AG04450 (cell line): ENCODE measurements at regions not wholly inside any gene's neighbourhood (a gene's known extent, or its start where the extent isn't known, plus 50 kb on each side); places are given as distances from the start of the nearest gene placed in this dataset.

ENCODE experiments used
- CTCF ChIA-PET: fragments of 300-600, 350-600 bp; formaldehyde crosslinking; extraction: SDS; loops from one replicate; lab custom pipeline; 2022; ENCODE audit warnings: antibody characterized with exemption, inconsistent platforms; lab: Charles Lee
- POLR2A ChIA-PET: fragments of 350-600 bp; formaldehyde crosslinking; extraction: SDS; loops from one replicate; lab custom pipeline; 2021; ENCODE audit warnings: antibody characterized with exemption, inconsistent platforms; lab: Yijun Ruan, JAX
- DNase-seq: peaks from one replicate; pipeline ENCODE4 v3.0.0-alpha.2; 2011; ENCODE audit warnings: low read depth, low spot score
- H3K27ac ChIP-seq: one replicate; pipeline ENCODE4 v1.5.1; 2012; ENCODE audit warnings: low read depth, low read length, control low read depth
- H3K27me3 ChIP-seq: one replicate; pipeline ENCODE4 v1.6.0; 2012; ENCODE audit warnings: low read length; ENCODE audit not compliant: control insufficient read depth, insufficient read depth
- H3K4me3 ChIP-seq: 2 replicates; pipeline ENCODE4 v1.5.1; 2011; ENCODE audit warnings: mild to moderate bottlenecking, low read depth, low read length, control low read depth
- H3K9me3 ChIP-seq: 2 replicates; pipeline ENCODE4 v1.5.1; 2012; ENCODE audit warnings: low read length; ENCODE audit not compliant: control insufficient read depth, insufficient read depth
- TF ChIP-seq, protein P1 (sequence below): IDR thresholded peaks from 2 replicates; pipeline ENCODE4 v1.5.1; 2011; ENCODE audit warnings: low read depth, low read length, control low read depth, inconsistent platforms

GRCh38 chr5:73256012-73256411, 83.0 kb downstream of the TMEM174 start:
- Histone ChIP-seq H3K9me3 (peaks cover 3% of the 10 kb centered on the region; the same call in 1 of the 2 replicates), H3K27ac (no peak overlapping the region), H3K27me3 (no peaks in the 10 kb centered on the region), H3K4me3 (no peak overlapping the region)
- no peak for DNase-seq
- TF ChIP-seq, protein P1, sequence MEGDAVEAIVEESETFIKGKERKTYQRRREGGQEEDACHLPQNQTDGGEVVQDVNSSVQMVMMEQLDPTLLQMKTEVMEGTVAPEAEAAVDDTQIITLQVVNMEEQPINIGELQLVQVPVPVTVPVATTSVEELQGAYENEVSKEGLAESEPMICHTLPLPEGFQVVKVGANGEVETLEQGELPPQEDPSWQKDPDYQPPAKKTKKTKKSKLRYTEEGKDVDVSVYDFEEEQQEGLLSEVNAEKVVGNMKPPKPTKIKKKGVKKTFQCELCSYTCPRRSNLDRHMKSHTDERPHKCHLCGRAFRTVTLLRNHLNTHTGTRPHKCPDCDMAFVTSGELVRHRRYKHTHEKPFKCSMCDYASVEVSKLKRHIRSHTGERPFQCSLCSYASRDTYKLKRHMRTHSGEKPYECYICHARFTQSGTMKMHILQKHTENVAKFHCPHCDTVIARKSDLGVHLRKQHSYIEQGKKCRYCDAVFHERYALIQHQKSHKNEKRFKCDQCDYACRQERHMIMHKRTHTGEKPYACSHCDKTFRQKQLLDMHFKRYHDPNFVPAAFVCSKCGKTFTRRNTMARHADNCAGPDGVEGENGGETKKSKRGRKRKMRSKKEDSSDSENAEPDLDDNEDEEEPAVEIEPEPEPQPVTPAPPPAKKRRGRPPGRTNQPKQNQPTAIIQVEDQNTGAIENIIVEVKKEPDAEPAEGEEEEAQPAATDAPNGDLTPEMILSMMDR, result no peak
- ChIA-PET CTCF (no interaction called here), POLR2A (no interaction called here)

- TF ChIP-seq, protein P1, result no peak
- peaks cover 3% of the 10 kb centered on the region; the same call in 1 of the 2 replicates for H3K9me3 ChIP-seq
- H3K27ac ChIP-seq, result no peak overlapping the region
- H3K27me3 ChIP-seq, result no peaks in the 10 kb centered on the region
- CTCF ChIA-PET, result no interaction called here
- no peak overlapping the region for H3K4me3 ChIP-seq
- POLR2A ChIA-PET, result no interaction called here
- no peak for DNase-seq
Measured at GRCh38 chr5:73254642-73255041, 81.6 kb downstream of the TMEM174 start.

GRCh38 chr5:73253047-73253660, 80.2 kb downstream of the TMEM174 start:
- Histone ChIP-seq H3K27ac (no peak overlapping the region), H3K9me3 (peaks cover 3% of the 10 kb centered on the region; the same call in 1 of the 2 replicates), H3K27me3 (peaks cover 4% of the 10 kb centered on the region), H3K4me3 (no peak overlapping the region)
- ChIA-PET POLR2A (no interaction called here), CTCF (interaction anchor here (1.0 to 1.5 kb wide), 3 partner anchors 35 to 198 kb away, joined by 3 to 6 read pairs (median 3); no protein-coding TSS in a partner anchor)
- TF ChIP-seq, protein P1, result no peak
- no peak for DNase-seq

- ChIA-PET CTCF (interaction anchor here (1.1 to 1.3 kb wide), 3 partner anchors 9 to 49 kb away, joined by 4 to 6 read pairs (median 5); no protein-coding TSS in a partner anchor), POLR2A (no interaction called here)
- peaks cover 4% of the 10 kb centered on the region for H3K27me3 ChIP-seq
- no peaks in the 10 kb centered on the region for H3K9me3 ChIP-seq
- no peak overlapping the region for H3K27ac ChIP-seq
- no peak for DNase-seq
- TF ChIP-seq, protein P1, result no peak
- H3K4me3 ChIP-seq, result no peak overlapping the region
Measured at GRCh38 chr5:73250645-73251044, 77.7 kb downstream of the TMEM174 start.

DNA sequence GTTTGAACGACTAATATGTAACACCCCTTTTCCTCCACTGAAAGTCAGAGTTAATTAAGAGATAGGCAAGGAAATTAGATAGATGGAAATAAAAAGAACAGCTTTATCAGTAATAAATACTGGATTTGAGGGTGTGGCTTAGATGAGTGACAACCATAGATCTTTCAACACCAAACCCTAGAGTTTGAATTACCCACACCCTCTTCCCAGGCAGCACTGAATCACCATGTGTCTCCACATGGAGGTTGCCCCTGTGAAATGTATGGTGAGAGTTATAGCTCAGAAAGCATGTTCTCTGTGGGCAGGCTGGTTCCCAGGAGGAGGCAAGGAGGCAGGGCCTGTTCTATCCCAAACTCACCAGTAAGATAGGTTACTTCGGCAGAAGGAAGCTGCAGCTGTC, 69.7 kb downstream of the TMEM174 start:
- ChIA-PET POLR2A (no interaction called here), CTCF (interaction anchor here (0.6 to 1.7 kb wide), 3 partner anchors 25 to 212 kb away, joined by 3 to 4 read pairs (median 4); no protein-coding TSS in a partner anchor)
- TF ChIP-seq, protein P1, result no peak
- H3K27ac ChIP-seq, result no peak overlapping the region
- peaks cover 3% of the 10 kb centered on the region for H3K27me3 ChIP-seq
- DNase-seq, result no peak
- H3K4me3 ChIP-seq, result no peak overlapping the region
- H3K9me3 ChIP-seq, result no peaks in the 10 kb centered on the region; the same call in 1 of the 2 replicates
